Kidney tubule cell (primary cell): ENCODE measurements at regions not wholly inside any gene's neighbourhood (a gene's known extent, or its start where the extent isn't known, plus 50 kb on each side); places are given as distances from the start of the nearest gene placed in this dataset.
A peak's percentile ranks its signal among the peaks of the same experiment; 100 is the strongest.
"Not testable (repeated sequence)": the region's sequence is repeated elsewhere in the genome, so short reads cannot be mapped to it uniquely, and the experiment has no call there.

Experiments
- DNase-seq: peaks from one replicate; pipeline ENCODE4 v3.0.0-alpha.2; 2018; ENCODE audit warnings: low spot score

- DNase-seq = no peak
These were observed 58.9 kb downstream of the DHRS2 start for GRCh38 chr14:23694949-23695663.

DNA sequence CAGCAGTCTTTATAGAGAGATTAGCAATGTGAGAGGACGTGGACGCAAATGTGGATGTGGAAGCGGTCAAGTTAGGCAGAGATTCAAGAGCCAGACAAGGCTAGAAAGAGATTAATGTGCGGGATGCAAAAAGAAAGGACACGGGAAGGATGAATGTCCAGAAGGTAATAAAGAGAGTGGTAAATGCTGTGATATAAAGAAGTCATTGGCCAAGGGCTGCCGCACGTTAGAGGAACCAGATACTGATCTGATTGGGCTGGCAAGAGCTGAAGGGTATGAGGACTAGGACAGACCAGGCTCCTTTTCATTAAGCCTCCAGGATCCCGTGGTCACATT lies 59.5 kb downstream of the DHRS2 start:
- no peak for DNase-seq

DNA sequence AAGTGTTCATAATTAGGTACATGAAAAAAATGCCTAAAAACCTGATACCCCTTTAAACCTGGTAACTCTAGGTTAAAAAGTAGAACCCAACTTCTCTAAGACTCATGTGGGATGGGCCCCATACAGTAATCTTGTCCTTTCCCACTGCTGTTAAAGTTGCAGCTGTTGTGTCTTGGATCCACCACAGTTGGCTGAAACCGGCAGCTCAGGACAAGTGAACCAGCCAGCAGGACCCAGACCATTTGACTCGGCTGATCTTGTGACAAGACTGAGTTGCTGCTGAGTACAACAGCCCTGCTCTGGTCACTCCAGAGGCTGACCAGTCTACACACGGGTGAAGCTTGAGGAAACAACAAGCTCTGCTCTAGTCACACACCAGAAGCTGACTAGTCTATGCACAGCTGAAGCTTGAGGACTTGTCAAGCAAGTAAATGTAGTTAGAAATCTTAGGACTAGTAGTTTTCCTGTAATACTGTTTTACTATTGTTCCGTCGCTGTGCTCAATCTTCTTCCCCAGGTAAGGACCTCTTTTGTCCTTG lies 60.6 kb downstream of the DHRS2 start:
- no peak for DNase-seq

- no peak for DNase-seq
These were observed 61.5 kb downstream of the DHRS2 start for GRCh38 chr14:23697680-23698079.

DNA sequence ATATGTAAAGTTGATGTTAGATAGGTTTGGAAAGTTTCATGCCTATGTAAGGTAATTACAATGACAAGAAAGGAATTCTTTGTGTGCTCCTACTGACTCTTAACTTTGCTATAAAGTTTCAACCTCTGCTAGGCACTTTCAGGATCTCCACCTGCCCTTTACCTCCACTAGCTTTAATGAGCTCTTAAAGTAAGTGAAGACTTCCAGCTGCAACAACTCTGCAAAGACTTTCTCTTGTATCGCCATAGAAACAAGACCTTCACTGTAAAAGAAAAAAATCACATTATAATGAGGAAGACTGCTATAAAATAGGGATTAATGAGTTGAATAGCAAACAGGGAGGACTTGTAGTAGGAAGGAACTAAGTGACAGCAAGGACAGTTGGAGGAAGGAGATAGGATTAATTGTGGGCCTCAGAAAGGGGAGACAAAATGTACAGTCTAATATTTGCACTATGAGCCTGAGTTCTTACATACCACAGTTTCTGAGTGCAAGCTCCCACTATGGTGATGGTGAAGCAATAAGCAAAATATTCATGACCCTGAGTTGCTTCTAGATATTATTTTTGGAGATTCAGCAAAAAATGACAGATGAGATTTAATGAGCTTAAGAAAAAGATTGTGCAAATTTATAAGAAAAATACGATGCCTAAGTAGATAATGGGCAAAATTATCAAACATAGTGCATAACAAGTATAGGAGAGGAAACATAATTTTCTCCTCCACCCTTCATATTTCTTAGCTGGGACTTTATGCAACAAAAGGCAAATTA lies 66.7 kb downstream of the DHRS2 start:
- DNase-seq = no peak

DNA sequence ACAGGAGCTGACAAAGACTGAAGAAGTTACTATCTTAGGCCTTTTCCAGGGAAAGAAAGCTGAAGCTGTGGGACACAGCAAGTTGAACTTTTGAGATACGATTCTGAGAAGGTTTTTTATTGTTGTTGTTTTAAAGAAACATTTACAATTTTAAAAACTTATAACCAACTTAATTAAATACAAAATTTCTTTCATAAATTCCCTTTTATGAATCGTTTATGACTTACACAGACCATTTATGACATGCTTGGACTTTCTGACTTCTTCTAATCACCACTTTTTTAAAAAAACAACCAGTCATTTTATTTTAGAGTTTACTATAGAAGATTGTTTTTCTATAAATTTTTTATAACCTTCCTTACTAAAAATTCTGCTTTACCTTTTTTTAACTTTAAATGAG lies 68.7 kb downstream of the DHRS2 start:
- peak; percentile 2 for DNase-seq

DNA sequence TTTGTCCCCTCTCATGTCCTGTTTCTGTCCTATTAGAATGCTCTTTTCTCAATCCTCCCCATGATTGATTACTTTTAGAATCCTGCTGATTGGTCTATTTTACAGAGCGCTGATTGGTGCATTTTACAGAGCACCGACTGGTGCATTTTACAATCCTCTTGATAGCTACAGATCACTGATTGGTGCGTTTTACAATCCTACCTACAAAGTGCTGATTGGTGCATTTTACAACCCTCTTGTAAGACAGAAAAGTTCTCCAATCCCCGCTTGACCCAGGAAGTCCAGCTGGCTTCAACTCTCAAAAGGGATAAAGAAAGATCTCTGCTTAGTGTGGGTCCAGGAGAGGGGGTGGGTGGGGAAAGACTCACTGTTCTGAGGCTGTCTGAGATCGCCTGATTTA lies 71.3 kb downstream of the DHRS2 start:
- DNase-seq = no peak

DNA sequence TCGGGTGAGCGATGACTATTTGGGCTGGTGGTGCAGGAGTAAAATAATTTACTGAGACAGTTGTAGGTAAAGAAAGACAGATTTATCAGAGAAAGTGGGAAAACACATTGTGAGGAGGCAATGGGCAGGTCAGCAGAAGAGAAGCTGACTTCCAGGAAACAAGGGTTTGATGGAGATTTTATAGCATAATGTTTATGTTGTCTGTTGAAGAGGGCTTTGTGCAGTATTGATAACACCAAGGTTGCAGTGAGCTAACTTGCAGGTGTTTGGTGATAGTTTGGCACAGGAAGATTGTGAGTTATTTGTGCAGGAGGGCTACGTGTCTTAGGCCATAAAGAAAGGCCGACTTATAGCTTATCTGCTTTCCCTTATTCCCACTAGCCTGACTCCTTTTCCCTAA lies 72.2 kb downstream of the DHRS2 start:
- DNase-seq = no peak

DNA sequence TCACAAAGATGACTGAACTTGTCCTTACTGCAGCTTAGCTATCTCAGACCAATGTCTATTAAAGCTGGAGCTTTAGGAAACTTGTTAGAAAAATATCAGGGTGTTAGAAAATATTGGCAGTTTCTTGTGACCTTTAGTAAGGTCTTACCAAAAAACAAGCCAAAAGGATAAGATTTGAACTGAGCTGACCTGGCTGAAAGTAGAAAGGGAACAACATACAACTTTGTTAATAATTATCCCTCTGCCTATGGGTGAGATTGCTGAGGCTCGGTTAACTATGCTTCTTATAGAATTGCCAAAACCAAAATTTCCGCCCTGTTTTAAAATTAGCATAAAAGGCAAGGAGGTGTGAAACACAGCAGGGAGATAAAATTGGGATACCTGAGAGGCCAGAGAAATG lies 73.8 kb downstream of the DHRS2 start:
- DNase-seq = no peak

- DNase-seq = no peak
These were observed 76.1 kb downstream of the DHRS2 start for GRCh38 chr14:23712287-23712686.

GRCh38 chr14:23719225-23719985 lies 83.2 kb downstream of the DHRS2 start:
- DNase-seq = no peak

DNA sequence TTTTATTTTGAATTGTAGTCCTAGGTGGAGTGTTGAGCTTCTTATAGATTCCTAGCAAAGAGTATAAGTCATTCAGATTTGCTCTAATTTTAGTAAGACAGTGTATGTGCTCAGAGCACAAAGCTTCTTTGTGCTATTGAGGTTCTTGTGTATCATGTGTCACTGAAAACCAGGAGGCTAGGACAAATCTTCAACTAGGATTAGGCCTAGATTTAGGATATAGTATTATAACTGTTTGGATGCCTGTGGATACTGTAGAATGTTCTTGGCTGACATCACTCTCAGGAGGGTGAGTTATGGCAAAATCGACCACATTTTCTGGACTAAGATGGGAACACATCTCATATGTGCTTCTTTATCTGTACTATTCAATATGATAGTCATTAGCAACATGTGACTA lies 86.5 kb downstream of the DHRS2 start:
- no peak for DNase-seq

- no peak for DNase-seq
These were observed 87.7 kb downstream of the DHRS2 start for GRCh38 chr14:23723911-23724310.

DNA sequence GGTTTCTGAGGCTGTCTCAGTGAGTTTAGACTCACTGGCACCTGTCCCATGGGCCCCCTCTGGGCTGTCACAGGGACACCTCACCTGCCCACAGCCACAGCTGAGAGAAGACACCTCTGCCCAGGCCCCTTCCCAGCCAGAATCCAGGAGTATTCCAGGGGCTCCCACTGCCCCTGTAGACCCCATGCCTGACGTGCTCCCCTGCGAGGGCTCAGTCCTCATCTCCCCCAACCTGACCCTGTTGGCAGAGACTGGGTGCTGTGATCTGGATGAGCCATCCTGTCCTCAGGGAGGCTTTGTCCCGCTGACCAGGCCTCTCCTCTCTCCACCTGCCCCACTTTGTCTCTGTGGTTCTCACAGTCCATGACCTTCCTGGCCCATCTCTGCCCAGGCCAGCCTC lies 89.4 kb downstream of the DHRS2 start:
- DNase-seq = no peak

DNA sequence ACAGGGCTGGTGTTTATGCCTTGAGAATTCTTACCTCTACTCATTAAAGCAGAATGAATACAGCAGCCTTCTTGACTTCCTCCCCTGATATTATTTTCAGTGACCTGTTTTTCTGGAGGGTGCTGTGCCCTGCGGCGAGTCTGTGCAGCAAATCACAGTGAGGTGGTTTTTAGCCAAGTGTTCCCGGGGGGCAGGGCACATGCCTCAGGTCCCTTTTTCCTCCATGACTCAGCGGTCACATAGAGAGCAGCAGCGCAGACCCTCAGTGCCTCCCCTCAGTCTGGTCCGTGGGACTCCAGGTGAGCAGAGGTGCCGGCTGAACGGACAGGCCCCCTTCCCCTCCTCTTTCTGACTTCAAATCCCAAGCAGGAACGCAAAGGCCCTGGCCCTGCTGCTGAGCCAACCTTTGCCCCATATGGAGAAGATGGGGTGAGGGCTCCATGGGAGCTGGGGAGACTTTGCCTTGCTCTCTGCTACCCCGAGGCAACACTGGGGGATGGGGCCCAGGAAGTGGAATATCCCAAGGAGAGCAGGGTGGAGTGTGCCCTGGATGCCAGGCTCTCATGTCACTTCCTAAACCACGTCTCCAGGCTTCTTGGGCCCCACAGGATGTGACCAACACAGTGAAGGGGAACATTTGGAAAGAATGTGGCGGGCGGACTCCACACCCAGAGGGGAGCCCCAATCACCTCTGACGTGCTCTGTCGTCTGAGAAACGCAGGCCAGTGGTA lies 90.0 kb downstream of the DHRS2 start:
- DNase-seq = peak; percentile 9

DNA sequence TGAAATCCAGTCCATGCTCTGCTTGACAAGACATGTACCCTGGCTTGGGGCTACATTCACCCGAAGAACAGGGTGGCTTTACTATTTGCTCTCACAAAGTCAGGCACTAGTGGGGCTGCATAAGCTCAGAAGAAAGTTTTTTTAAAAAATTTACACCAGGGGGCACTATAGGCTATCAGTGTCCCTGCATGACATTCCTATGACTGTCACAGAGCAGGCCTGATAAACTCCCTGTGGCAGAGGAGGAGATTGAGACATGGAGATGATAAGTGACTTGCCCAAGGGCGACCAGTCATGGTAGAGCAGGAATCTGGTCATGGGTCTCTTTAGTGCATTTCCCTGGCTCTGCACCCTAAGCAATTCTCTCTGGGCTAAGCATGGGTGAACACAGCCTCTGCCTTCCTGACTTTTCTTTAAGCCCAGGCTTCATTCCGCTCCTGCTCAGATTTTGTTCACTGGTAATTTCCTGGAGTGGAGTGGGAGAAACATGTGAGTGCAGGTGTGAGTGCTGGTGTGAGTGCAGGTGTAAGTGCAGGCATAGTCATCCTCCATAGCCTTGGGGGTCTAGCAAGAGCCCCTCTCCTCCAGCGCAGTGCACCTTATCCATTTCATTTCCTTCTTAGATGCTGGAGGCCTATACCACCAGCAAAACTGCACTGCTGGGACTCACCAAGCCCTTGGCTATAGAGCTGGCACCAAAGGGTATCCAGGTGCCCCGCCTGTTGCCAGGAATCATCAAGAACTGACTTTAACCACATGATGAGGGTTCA lies 91.6 kb downstream of the DHRS2 start:
- DNase-seq = peak; percentile 80

GRCh38 chr14:23728791-23729190 lies 92.6 kb downstream of the DHRS2 start:
- DNase-seq = no peak

GRCh38 chr14:23729720-23730387 lies 93.7 kb downstream of the DHRS2 start:
- DNase-seq = no peak

DNA sequence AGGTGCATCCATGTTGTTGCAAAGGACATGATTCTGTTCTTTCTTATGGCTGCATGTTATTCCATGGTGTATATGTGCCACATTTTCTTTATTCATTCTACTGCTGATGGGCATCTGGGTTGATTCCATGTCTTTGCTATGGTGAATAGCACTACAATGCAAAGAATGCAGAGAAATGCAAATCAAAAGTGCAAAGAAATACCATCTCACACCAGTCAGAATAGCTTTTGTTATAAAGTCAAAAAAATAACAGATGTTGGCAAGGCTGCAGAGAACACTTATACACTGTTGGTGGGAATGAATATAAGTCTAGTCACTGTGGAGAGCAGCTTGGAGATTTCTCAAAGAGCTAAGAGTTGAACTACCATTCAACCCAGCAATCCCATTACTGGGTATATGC lies 99.2 kb downstream of the DHRS2 start:
- DNase-seq = no peak

GRCh38 chr14:23744368-23744767 lies 108.2 kb downstream of the DHRS2 start:
- not testable (repeated sequence) for DNase-seq

GRCh38 chr14:23750357-23750756 lies 114.2 kb downstream of the DHRS2 start:
- no peak for DNase-seq
